Upper lobe of left lung (tissue), 6 donors: ENCODE measurements at regions not wholly inside any gene's neighbourhood (a gene's known extent, or its start where the extent isn't known, plus 50 kb on each side); places are given as distances from the start of the nearest gene placed in this dataset.

ENCODE experiments used
- ATAC-seq, 2 donors: fragments of 200-7000 bp; cut with Tn5 transposase; one replicate each; pipeline ENCODE4 v1.9.1; 2022; ENCODE audit warnings: mild to moderate bottlenecking in 2 of 2, moderate library complexity in 2 of 2; ENCODE audit not compliant: low FRiP score in 2 of 2
- DNase-seq, 2 donors: peaks; one replicate each; pipeline ENCODE4 v3.0.0-alpha.2; 2019 to 2020
- H3K27ac ChIP-seq, 4 donors: fragments of 200-600 bp; sonication (generic); one replicate each; pipeline ENCODE4 v1.5.1; 2016 to 2019
- H3K27me3 ChIP-seq, 4 donors: fragments of 200-600 bp; sonication (generic); one replicate each; pipeline ENCODE4 v1.5.1; 2017 to 2019
- H3K36me3 ChIP-seq, 4 donors: fragments of 200-600 bp; sonication (generic); one replicate each; pipeline ENCODE4 v1.5.1; 2016 to 2019
- H3K4me1 ChIP-seq, 4 donors: fragments of 200-600 bp; sonication (generic); one replicate each; pipeline ENCODE4 v1.5.1; 2018 to 2019
- H3K4me3 ChIP-seq, 4 donors: fragments of 200-600 bp; sonication (generic); one replicate each; pipeline ENCODE4 v1.5.1; 2017 to 2019; ENCODE audit warnings: mild to moderate bottlenecking in 2 of 4, moderate library complexity in 1 of 4
- H3K9me3 ChIP-seq, 4 donors: fragments of 200-600 bp; sonication (generic); one replicate each; pipeline ENCODE4 v1.5.1; 2018 to 2019
- EP300 ChIP-seq, 4 donors: sonication (generic); formaldehyde crosslinking; IDR thresholded peaks; one replicate each; pipeline ENCODE4 v1.5.1; 2017; ENCODE audit warnings: antibody characterized with exemption in 4 of 4, control low read depth in 2 of 4
- POLR2A ChIP-seq, 4 donors: fragments of 450-650 bp; IDR thresholded peaks; one replicate each; pipeline ENCODE4 v1.5.1; 2016 to 2017; ENCODE audit warnings: antibody characterized with exemption in 4 of 4, mild to moderate bottlenecking in 2 of 4
- POLR2AphosphoS5 ChIP-seq, 2 donors: sonication (generic); formaldehyde crosslinking; IDR thresholded peaks; one replicate each; pipeline ENCODE4 v1.5.1; 2017; ENCODE audit warnings: antibody characterized with exemption in 2 of 2
- WGBS, 2 donors: methylation state at CpG; one replicate each; pipeline ENCODE4 v1.1.5; 2017 to 2018; 5-methylcytosine and 5-hydroxymethylcytosine counted together
- TF ChIP-seq, protein P1 (sequence below), 6 experiments: fragments of 450-650 bp in 4 of 6; fragments of 200-600 bp in 2 of 6; sonication (generic) in 2 of 6; IDR thresholded peaks; one replicate each; pipeline ENCODE4 v1.5.1; 2016 to 2019; ENCODE audit warnings: antibody characterized with exemption in 6 of 6
- donor health status: DM: no; HTN: no; CAD: no; lungs with moderate emphysema.
- donor health status: DM: no; HTN: yes; CAD: no; lungs with severe emphysema.

DNA sequence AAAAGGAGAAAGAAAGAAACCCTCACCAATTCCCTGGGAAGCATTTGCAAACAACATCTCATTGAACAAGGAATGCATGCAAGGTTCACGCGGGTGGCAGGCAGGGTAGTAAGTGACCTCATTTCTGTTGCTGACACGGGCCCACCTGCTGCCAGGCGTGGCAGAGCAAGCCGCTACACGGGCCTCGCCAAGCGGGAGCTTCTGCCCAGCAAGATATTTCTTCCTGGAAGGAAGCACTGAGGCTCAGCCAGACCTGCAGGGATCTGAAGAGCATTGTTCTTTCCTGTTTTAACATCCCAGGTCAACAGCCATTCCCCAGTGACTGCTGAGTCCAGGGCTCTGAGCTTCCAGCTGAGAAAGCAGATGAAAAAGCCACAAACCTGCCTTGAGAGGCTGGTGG is 91.9 kb upstream of the IGSF21 start:
- H3K4me1 ChIP-seq = no peaks in the 10 kb centered on the region
- H3K36me3 ChIP-seq = no peaks in the 10 kb centered on the region
- ATAC-seq (no peak), DNase-seq (peak in 1 of 2 donors; percentile 55)
- H3K9me3 ChIP-seq = no peaks in the 10 kb centered on the region
- TF ChIP-seq POLR2AphosphoS5 (IDR thresholded peaks at IDR 0.05) (no peak), EP300 (IDR thresholded peaks at IDR 0.05) (no peak)
- TF ChIP-seq, protein P1, sequence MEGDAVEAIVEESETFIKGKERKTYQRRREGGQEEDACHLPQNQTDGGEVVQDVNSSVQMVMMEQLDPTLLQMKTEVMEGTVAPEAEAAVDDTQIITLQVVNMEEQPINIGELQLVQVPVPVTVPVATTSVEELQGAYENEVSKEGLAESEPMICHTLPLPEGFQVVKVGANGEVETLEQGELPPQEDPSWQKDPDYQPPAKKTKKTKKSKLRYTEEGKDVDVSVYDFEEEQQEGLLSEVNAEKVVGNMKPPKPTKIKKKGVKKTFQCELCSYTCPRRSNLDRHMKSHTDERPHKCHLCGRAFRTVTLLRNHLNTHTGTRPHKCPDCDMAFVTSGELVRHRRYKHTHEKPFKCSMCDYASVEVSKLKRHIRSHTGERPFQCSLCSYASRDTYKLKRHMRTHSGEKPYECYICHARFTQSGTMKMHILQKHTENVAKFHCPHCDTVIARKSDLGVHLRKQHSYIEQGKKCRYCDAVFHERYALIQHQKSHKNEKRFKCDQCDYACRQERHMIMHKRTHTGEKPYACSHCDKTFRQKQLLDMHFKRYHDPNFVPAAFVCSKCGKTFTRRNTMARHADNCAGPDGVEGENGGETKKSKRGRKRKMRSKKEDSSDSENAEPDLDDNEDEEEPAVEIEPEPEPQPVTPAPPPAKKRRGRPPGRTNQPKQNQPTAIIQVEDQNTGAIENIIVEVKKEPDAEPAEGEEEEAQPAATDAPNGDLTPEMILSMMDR (IDR thresholded peaks at IDR 0.05) = no peak
- no peaks in the 10 kb centered on the region for H3K27me3 ChIP-seq
- no peak overlapping the region for H3K27ac ChIP-seq
- H3K4me3 ChIP-seq = no peak overlapping the region
- 45 to 72% methylated on average over 8 of the region's 8 CpGs for WGBS, 2 donors

DNA sequence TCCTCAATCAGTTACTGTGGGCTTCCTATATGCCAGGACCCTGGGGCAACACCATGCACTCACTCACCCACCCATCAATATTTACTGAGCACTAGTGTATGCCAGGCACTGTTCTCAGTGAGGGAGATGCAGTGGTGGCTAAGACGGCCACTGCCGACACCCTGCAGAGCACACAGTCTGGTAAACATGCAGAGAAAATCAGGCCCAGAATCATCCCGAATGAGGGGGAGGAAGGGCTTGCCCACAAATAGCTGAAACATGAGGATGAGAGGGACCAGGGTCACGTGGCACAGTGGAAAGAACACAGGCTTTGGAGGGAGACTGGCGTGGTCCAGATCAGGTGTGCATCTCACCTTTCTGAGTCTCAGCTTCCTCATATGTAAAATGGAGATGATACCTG is 89.2 kb upstream of the IGSF21 start:
- no peaks in the 10 kb centered on the region for H3K4me1 ChIP-seq
- no peaks in the 10 kb centered on the region for H3K9me3 ChIP-seq
- H3K27ac ChIP-seq = no peak overlapping the region
- no peaks in the 10 kb centered on the region for H3K27me3 ChIP-seq
- H3K36me3 ChIP-seq = no peaks in the 10 kb centered on the region
- DNase-seq (no peak), ATAC-seq (no peak)
- no peak overlapping the region for H3K4me3 ChIP-seq
- TF ChIP-seq POLR2A (IDR thresholded peaks at IDR 0.05) = no peak
- TF ChIP-seq POLR2AphosphoS5 (IDR thresholded peaks at IDR 0.05) = no peak
- TF ChIP-seq EP300 (IDR thresholded peaks at IDR 0.05) = no peak
- TF ChIP-seq, protein P1 (IDR thresholded peaks at IDR 0.05) = no peak
- WGBS, 2 donors = 48% methylated on average over 4 to 5 of the region's 5 CpGs

DNA sequence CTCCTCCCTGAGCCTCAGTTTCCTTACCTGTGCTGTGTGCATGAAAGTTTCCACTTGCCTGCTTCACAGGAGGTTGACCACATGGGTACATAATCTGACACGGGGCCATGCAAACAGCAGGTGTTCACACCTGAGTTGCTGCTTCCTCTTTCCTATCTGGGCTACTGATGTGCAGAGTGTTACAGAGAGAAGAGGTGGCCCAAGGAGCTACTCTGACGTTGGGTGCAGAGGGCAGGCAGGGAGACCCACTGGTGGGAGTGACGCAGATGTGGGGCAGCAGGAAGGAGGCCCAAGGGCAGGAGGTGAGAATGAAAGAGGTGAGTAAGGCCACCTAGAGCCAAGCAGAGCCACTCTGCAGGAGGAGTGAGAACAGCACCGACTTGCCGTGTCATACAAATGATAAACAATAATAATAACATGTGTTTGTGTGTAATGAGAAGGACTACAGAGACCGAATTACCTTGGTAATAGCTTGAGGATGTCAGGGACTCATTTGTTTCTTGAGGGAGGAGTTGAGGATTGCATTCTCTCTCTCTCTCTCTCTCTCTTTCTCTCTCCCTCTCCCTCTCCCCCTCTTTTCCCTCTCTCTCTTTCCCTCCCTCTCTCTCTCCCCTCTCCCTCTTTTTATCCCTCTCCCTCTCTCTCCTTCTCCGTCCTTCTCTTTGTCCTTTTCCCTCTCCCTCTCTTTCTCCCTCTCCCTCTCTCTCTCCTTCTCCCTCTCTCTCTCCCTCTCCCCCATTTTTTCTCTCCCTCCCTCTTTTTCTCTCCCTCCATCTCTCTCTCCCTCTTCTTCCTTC is 87.4 kb upstream of the IGSF21 start:
- TF ChIP-seq, protein P1 (IDR thresholded peaks at IDR 0.05) = no peak
- no peak overlapping the region for H3K27ac ChIP-seq
- DNase-seq (no peak), ATAC-seq (no peak)
- 39 to 42% methylated on average over 7 of the region's 7 CpGs for WGBS, 2 donors
- H3K4me1 ChIP-seq = no peaks in the 10 kb centered on the region
- H3K27me3 ChIP-seq = no peaks in the 10 kb centered on the region
- no peaks in the 10 kb centered on the region for H3K36me3 ChIP-seq
- no peak overlapping the region for H3K4me3 ChIP-seq
- H3K9me3 ChIP-seq = no peaks in the 10 kb centered on the region

DNA sequence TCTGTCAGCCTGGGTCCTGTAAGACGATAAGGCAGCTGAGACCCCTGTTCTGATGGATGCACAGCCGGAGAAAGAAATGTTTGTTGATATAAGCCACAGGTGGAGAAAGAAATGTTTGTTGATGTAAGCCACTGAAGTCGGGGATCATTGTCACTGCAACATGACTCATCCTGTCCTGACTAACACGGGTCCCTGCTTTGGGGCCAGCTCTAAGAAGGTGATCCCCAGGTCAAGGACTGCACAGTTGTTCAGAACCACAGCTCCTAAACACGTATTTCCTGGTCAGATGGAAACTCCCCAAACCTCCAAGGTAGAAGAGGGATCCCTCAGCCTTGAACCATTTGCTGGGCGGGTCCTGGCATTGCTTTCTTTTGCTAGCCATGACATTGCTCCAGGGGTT is 86.4 kb upstream of the IGSF21 start:
- H3K27ac ChIP-seq = no peak overlapping the region
- whole genome bisulfite sequencing, 2 donors = 30 to 39% methylated on average over 3 to 6 of the region's 6 CpGs
- no peaks in the 10 kb centered on the region for H3K9me3 ChIP-seq
- H3K4me1 ChIP-seq = no peaks in the 10 kb centered on the region
- H3K27me3 ChIP-seq = no peaks in the 10 kb centered on the region
- no peaks in the 10 kb centered on the region for H3K36me3 ChIP-seq
- no peak overlapping the region for H3K4me3 ChIP-seq
- TF ChIP-seq, protein P1 (IDR thresholded peaks at IDR 0.05) = no peak
- TF ChIP-seq POLR2AphosphoS5 (IDR thresholded peaks at IDR 0.05) (no peak), POLR2A (IDR thresholded peaks at IDR 0.05) (no peak), EP300 (IDR thresholded peaks at IDR 0.05) (no peak)
- no peak for ATAC-seq
- no peak for DNase-seq

DNA sequence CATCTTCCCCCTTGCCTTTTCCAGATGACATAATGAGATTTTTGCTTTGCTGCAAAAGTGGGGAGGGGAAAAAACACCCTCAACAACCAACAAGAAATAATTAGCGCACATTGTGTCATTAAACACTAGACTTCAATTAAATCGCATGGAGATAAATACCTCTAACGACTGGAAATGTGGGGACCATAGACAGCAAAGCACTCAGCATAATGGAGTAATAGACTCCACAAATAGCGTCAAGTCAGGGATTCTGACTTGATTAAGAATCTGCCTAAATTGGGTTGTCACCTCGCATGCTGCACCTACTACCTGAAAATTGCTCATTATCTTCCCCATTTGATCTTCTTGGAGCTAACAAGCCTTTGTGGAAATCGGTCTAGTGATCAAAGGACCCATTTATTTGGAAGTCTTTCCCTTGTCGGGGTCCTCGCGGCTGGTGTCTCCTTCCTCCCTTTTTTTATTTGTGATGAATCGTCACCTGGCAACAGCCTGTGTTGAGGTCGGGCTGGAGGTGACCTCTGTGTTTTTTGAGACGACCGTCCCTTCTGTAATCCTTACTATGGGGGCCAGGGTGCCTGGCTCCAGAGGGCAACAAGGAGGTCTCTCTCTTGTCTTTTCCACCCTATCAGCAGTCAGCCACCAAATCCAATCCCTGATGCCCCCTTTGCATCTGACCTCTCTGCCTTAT is 75.3 kb upstream of the IGSF21 start:
- DNase-seq (no peak), ATAC-seq (no peak)
- no peak overlapping the region for H3K4me3 ChIP-seq
- no peaks in the 10 kb centered on the region for H3K36me3 ChIP-seq
- TF ChIP-seq POLR2AphosphoS5 (IDR thresholded peaks at IDR 0.05) (no peak), POLR2A (IDR thresholded peaks at IDR 0.05) (no peak), EP300 (IDR thresholded peaks at IDR 0.05) (no peak)
- TF ChIP-seq, protein P1 (IDR thresholded peaks at IDR 0.05) = no peak
- H3K9me3 ChIP-seq = no peaks in the 10 kb centered on the region
- H3K4me1 ChIP-seq = no peaks in the 10 kb centered on the region
- WGBS, 2 donors = 47 to 52% methylated on average over 13 of the region's 13 CpGs
- no peak overlapping the region for H3K27ac ChIP-seq
- H3K27me3 ChIP-seq = no peaks in the 10 kb centered on the region
